ENCODE measurements at regions not wholly inside any gene's neighbourhood (a gene's known extent, or its start where the extent isn't known, plus 50 kb on each side); places are given as distances from the start of the nearest gene placed in this dataset.

DNA sequence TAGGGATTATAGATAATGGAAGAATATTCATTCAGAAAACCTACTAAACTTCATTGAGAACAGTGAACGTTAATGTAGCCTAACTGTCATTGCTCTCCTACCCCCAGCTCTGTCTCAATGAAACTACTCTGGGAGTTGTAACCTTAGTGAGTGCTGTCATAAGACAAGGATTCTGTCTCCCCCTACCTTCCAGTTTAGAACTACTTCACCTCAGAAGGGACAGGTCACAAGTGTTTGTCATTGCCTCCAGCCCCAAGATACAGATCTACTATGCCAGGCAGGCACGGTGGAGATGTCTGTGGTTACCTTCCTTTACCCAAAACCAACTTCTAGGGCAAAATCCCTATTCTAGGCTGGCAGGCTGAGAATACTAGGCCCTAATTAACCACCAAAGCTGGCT is 833.1 kb upstream of the SEL1L start:
- H3K4me1 ChIP-seq (ENCODE audit: control insufficient read depth, insufficient read depth, low read length) = no peaks in the 10 kb centered on the region
- no peaks in the 10 kb centered on the region for H3K9me3 ChIP-seq (ENCODE audit: control insufficient read depth, insufficient read depth, low read depth, low read length)
- H3K36me3 ChIP-seq (ENCODE audit: control insufficient read depth in 2 of 2, insufficient read depth in 1 of 2, low read length in 2 of 2) = no peaks in the 10 kb centered on the region
- POLR2A ChIA-PET = no interaction called here
- no peak overlapping the region for H3K4me3 ChIP-seq (ENCODE audit: low read depth, low read length)
- CTCF ChIA-PET = interaction anchor here (0.7 kb wide), 1 partner anchor 11 kb away, joined by 4 read pairs; no protein-coding TSS in a partner anchor
- H3K27ac ChIP-seq (ENCODE audit: extremely low read depth, low read depth, low read length) = no peak overlapping the region
- TF ChIP-seq ZNF311 (tag by site-specific recombination; IDR thresholded peaks at IDR 0.05; ENCODE audit: borderline replicate concordance) (no peak), ZNF248 (tag by site-specific recombination; IDR thresholded peaks at IDR 0.05) (no peak), TRIM28 (IDR thresholded peaks at IDR 0.05; ENCODE audit: borderline replicate concordance, low read length) (no peak), ZNF76 (tag by site-specific recombination; IDR thresholded peaks at IDR 0.05; ENCODE audit: borderline replicate concordance, low read depth) (no peak), HOXD13 (CRISPR knock-in tag; IDR thresholded peaks at IDR 0.05; ENCODE audit: borderline replicate concordance) (no peak), ZNF596 (tag by site-specific recombination; IDR thresholded peaks at IDR 0.05) (no peak), ZNF623 (tag by site-specific recombination; IDR thresholded peaks at IDR 0.05) (no peak), ZNF549 (tag by site-specific recombination; IDR thresholded peaks at IDR 0.05) (no peak), ZNF324 (tag by site-specific recombination; IDR thresholded peaks at IDR 0.05) (no peak)
- TF ChIP-seq, protein P1, sequence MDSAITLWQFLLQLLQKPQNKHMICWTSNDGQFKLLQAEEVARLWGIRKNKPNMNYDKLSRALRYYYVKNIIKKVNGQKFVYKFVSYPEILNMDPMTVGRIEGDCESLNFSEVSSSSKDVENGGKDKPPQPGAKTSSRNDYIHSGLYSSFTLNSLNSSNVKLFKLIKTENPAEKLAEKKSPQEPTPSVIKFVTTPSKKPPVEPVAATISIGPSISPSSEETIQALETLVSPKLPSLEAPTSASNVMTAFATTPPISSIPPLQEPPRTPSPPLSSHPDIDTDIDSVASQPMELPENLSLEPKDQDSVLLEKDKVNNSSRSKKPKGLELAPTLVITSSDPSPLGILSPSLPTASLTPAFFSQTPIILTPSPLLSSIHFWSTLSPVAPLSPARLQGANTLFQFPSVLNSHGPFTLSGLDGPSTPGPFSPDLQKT (IDR thresholded peaks at IDR 0.05; ENCODE audit: borderline replicate concordance, low read depth, low read length) = no peak
- TF ChIP-seq, protein P2, sequence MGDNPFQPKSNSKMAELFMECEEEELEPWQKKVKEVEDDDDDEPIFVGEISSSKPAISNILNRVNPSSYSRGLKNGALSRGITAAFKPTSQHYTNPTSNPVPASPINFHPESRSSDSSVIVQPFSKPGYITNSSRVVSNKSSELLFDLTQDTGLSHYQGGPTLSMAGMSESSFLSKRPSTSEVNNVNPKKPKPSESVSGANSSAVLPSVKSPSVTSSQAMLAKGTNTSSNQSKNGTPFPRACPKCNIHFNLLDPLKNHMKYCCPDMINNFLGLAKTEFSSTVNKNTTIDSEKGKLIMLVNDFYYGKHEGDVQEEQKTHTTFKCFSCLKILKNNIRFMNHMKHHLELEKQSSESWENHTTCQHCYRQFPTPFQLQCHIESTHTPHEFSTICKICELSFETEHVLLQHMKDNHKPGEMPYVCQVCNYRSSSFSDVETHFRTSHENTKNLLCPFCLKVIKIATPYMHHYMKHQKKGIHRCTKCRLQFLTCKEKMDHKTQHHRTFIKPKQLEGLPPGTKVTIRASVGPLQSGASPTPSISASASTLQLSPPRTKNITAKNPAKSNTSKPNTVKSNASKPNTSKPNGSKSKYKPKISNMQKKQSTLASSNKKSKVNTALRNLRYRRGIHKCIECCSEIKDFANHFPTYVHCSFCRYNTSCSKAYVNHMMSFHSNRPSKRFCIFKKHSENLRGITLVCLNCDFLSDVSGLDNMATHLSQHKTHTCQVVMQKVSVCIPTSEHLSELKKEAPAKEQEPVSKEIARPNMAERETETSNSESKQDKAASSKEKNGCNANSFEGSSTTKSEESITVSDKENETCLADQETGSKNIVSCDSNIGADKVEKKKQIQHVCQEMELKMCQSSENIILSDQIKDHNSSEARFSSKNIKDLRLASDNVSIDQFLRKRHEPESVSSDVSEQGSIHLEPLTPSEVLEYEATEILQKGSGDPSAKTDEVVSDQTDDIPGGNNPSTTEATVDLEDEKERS (tag by site-specific recombination; IDR thresholded peaks at IDR 0.05) = no peak

DNA sequence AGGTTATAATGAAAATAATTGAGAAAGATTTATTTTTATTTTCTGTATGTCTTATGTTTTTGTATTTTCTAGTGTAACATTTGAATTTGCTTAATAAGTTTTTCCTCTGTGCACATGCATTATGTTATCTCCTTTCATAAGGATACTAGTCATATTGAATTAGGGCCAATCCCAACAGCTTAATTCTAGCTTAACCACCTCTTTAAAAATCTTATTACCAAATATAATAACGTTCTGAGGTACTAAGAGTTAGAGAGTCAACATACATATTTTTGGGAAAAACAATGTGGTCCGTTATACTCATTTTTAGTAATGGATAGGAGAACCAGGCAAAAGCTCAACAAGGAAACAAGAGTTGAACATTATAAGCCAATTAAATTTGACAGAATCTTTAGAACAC is 845.6 kb upstream of the SEL1L start:
- H3K4me3 ChIP-seq (ENCODE audit: low read depth, low read length) = no peak overlapping the region
- POLR2A ChIA-PET = no interaction called here
- no peak overlapping the region for H3K27ac ChIP-seq (ENCODE audit: extremely low read depth, low read depth, low read length)
- H3K4me1 ChIP-seq (ENCODE audit: control insufficient read depth, insufficient read depth, low read length) = no peaks in the 10 kb centered on the region
- CTCF ChIA-PET = interaction anchor here (0.5 kb wide), 1 partner anchor 477 kb away, joined by 3 read pairs; no protein-coding TSS in a partner anchor
- H3K36me3 ChIP-seq (ENCODE audit: control insufficient read depth in 2 of 2, insufficient read depth in 1 of 2, low read length in 2 of 2) = no peaks in the 10 kb centered on the region
- no peaks in the 10 kb centered on the region for H3K9me3 ChIP-seq (ENCODE audit: control insufficient read depth, insufficient read depth, low read depth, low read length)
- no peak for TF ChIP-seq ZNF677 (tag by site-specific recombination; IDR thresholded peaks at IDR 0.05)
- TF ChIP-seq ZNF121 (tag by site-specific recombination; IDR thresholded peaks at IDR 0.05) = no peak
- TF ChIP-seq ZNF837 (tag by site-specific recombination; IDR thresholded peaks at IDR 0.05) = no peak
- TF ChIP-seq, protein P3, sequence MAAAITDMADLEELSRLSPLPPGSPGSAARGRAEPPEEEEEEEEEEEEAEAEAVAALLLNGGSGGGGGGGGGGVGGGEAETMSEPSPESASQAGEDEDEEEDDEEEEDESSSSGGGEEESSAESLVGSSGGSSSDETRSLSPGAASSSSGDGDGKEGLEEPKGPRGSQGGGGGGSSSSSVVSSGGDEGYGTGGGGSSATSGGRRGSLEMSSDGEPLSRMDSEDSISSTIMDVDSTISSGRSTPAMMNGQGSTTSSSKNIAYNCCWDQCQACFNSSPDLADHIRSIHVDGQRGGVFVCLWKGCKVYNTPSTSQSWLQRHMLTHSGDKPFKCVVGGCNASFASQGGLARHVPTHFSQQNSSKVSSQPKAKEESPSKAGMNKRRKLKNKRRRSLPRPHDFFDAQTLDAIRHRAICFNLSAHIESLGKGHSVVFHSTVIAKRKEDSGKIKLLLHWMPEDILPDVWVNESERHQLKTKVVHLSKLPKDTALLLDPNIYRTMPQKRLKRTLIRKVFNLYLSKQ (tag by site-specific recombination; IDR thresholded peaks at IDR 0.05; ENCODE audit: borderline replicate concordance) = no peak
- no peak for TF ChIP-seq ZNF19 (tag by site-specific recombination; IDR thresholded peaks at IDR 0.05; ENCODE audit: low read depth)
- TF ChIP-seq ZNF501 (tag by site-specific recombination; IDR thresholded peaks at IDR 0.05) = no peak
- no peak for TF ChIP-seq ZFHX2 (tag by site-specific recombination; conservative IDR thresholded peaks at IDR 0.05)
- TF ChIP-seq ZNF37A (tag by site-specific recombination; IDR thresholded peaks at IDR 0.05) = no peak
- no peak for TF ChIP-seq ZNF654 (tag by site-specific recombination; IDR thresholded peaks at IDR 0.05; ENCODE audit: low read depth)
- TF ChIP-seq ZNF114 (tag by site-specific recombination; IDR thresholded peaks at IDR 0.05) = no peak
- TF ChIP-seq, protein P4, sequence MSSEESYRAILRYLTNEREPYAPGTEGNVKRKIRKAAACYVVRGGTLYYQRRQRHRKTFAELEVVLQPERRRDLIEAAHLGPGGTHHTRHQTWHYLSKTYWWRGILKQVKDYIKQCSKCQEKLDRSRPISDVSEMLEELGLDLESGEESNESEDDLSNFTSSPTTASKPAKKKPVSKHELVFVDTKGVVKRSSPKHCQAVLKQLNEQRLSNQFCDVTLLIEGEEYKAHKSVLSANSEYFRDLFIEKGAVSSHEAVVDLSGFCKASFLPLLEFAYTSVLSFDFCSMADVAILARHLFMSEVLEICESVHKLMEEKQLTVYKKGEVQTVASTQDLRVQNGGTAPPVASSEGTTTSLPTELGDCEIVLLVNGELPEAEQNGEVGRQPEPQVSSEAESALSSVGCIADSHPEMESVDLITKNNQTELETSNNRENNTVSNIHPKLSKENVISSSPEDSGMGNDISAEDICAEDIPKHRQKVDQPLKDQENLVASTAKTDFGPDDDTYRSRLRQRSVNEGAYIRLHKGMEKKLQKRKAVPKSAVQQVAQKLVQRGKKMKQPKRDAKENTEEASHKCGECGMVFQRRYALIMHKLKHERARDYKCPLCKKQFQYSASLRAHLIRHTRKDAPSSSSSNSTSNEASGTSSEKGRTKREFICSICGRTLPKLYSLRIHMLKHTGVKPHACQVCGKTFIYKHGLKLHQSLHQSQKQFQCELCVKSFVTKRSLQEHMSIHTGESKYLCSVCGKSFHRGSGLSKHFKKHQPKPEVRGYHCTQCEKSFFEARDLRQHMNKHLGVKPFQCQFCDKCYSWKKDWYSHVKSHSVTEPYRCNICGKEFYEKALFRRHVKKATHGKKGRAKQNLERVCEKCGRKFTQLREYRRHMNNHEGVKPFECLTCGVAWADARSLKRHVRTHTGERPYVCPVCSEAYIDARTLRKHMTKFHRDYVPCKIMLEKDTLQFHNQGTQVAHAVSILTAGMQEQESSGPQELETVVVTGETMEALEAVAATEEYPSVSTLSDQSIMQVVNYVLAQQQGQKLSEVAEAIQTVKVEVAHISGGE (tag by site-specific recombination; conservative IDR thresholded peaks at IDR 0.05; ENCODE audit: low read depth) = no peak
- TF ChIP-seq ZNF830 (tag by site-specific recombination; IDR thresholded peaks at IDR 0.05; ENCODE audit: low read depth) = no peak
- TF ChIP-seq RBAK (tag by site-specific recombination; IDR thresholded peaks at IDR 0.05) = no peak
- TF ChIP-seq KLF8 (tag by site-specific recombination; IDR thresholded peaks at IDR 0.05) = no peak
- TF ChIP-seq ZNF629 (tag by site-specific recombination; IDR thresholded peaks at IDR 0.05) = no peak
- TF ChIP-seq ZNF558 (tag by site-specific recombination; IDR thresholded peaks at IDR 0.05) = no peak
- TF ChIP-seq ZNF792 (tag by site-specific recombination; IDR thresholded peaks at IDR 0.05) = no peak
- TF ChIP-seq ZNF510 (tag by site-specific recombination; IDR thresholded peaks at IDR 0.05; ENCODE audit: insufficient replicate concordance) = no peak
